ENCODE measurements at regions not wholly inside any gene's neighbourhood (a gene's known extent, or its start where the extent isn't known, plus 50 kb on each side); places are given as distances from the start of the nearest gene placed in this dataset.

DNA sequence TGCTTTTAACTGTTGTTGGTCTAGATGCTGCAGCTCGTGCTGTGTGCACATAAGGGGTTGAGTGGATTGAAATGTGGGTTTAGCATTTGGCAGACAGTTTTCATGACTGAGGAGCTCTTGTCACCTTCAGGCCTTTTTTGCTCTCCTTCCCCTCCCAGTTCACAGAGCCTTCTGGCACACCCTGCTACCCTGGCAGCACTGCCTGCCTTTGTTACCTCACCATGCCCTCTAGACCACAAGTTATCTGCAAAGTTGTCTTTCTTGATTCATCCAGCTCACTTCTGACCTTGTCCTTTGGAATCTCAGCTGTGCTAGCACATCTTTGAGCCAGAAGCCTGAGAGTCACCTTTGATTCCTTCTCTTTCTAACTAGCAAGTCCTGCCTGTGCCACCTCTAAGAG lies 348.9 kb upstream of the ZFP64 start:
- DNase-seq, result no peak

DNA sequence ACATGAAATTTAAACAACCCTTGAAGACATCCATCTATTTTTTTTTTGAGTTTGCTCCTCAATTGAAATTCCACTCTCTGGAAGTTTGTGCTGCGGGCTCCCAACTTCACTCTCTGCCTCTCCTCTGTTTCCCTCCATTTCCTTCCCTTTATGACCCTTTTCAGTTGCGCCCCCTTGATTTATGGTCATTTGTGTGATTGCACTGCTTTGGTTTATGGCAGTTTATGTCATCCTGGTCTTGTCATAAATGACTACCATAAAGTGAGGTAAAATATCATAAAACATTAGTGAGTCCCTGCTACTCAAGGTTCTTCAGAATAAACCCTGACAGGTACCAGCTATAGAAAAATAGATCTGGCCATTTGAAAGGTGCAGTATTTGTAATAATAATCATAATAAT lies 348.3 kb upstream of the ZFP64 start:
- no peak for DNase-seq

DNA sequence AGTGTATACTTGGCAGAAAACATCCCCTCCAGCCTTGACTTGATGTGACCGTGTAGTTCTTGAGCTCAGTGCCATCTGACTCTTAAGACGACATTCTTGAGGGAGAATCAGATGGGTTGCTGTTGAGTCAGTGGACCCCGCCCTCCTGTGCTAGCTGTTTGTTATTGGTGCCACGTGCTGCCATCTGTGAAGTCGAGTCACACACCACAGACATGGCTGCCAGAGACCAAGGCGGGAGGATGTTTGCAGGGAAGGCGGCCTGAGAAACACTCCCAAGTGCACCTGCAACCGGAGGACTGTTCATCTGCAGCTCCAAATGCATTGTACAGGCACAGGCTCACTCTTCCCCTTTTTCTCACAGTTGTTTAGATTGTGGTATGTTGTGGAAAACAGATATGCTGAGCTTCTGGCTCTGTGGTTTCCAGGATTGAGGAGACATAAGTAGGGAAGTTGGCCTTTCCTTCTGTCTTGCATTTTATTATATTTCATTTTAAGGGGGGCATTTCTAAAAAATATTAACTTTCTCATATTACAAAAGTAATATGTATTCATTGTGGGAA lies 345.3 kb upstream of the ZFP64 start:
- DNase-seq, result no peak

DNA sequence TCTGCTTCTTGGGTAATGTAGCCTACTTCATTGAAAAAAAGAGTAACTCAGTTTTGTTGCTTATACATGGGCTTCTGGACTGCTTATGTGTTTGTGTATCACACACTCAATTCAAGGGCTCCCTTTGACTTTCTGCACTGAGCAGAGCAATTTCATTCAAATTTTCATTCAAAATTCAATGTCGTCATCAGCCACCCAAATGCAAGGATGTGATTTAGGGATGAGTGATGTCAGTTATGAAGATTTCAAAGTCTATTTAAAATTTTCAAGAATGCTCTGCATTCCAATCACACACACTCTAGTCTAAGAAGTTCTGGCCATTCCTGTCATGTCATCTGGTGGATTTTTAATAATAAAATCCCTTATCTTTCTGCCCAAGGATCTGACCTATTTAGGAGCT lies 344.5 kb upstream of the ZFP64 start:
- DNase-seq, result no peak

DNA sequence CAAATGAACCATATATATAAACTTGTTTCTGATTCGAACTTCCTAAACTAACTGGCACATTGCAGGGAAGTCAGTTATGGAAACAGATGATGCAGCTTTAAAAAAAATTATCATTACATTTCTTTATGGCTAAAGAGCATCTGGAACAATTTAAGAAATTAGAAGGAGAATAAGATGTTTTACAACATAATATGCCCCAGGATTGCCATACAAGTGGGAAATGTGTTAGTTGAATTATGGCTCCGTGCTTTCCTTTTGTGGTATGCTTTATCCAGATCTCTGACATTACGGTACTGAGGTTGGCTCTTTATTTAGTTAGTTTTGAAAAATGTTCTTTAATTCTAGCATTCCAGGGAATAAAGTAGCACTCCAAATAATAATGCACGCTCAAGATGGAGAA lies 343.0 kb upstream of the ZFP64 start:
- no peak for DNase-seq

DNA sequence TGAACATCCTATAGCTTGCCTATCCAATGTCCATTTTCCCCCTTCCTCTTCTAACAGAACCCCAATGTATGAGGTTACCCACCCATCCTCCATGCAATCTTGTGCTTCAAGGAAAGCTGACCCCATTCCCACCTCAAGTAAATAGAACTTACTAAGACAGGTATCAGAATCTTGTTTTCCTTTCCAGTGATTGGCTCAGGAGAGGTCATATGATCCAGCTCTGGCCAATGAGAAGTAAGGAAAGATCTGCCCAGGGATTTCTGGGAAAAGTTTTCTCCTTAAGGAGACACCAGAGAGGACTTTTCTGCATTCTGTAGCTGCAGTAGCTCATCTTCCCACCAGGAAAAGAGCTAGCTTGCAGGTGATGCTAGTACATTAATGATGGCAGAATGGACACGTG lies 341.8 kb upstream of the ZFP64 start:
- no peak for DNase-seq

DNA sequence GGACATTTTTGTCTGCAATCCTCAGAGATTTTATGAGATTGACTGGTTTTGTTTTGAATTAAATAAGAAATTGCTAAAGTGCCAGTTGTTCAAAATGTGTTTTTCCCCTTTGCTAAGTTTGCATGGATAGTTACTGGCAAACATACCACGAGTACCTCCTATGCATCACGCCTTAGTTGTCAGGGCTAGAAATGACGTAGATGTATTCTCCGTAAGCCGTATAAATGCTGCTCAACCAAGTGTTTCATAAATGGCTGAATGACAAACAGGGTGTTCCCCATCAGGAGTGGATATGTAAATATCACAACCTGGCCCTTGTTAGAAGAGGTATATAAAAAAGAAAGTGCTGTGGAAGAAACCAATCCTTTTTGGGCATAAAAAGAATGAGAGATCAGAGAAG lies 341.1 kb upstream of the ZFP64 start:
- no peak for DNase-seq

DNA sequence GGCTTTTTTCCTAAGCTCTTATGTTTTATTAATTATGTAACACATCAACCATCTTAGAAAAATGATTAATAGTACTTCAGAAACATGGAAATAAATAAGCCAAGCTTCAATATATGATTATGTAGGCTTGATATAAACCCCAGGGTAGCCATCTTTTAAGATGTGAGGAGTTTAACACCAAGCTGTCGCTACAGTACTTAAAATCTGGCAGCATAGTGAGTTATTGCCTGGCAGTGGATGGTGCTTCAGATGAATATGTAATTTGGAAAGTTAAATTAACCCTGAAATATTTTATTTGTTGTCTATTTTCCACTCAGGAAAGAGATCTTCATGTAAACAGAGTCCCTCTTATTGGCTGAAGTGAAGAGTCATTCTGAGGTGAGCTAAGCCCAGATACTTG lies 339.0 kb upstream of the ZFP64 start:
- no peak for DNase-seq

DNA sequence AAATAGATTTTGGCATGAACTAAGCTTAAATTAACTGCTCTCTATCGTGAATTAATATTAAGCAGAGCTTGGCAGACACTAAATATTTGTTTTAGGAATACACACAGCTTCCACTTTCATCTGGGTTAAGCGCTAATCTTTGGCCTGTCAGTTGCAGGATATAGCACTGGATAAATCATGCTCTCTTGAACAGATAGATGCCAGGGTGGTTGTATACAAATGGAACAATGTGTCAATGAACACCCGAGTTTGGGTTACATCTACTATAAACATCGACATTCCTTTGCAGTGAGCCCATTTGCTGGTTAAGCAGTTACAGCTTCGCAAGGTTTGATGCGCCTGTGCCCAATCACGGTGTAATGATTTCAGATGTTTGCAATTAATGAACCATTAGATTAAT lies 338.2 kb upstream of the ZFP64 start:
- DNase-seq, result no peak

DNA sequence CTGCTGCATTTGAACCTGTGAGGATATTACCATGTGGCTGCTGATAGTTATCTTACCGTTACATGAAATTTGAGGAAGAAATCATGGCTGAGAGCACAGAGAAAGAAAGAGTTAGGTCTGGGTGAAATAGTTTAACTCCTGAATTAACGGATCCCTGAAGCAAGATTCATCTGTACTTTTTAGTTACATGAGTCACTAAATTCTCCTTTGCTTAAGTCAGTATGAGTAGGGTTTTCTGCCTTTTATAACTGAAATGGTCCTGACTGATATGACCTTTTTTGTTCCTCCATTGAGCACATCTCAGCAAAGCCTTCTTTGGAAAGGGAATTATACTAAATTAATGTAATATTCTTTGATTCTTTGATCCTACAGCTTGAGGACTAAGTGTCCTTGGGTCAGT lies 333.3 kb upstream of the ZFP64 start:
- no peak for DNase-seq

DNA sequence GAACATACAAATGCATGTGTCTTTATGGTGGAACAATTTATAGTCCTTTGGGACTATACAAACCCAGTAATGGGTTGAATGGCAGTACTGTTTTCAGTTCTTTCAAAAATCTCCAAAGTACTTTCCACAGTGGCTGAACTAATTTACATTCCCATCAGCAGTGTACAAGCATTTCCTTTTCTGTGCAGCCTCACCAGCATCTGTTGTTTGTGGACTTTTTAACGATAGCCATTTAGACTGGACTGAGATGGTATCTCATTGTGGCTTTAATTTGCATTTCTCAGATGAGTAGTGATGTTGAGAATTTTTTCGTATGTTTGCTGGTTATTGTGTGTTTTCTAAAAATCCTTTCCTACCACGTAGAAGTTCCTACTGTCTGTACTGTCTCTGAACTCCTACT lies 327.2 kb upstream of the ZFP64 start:
- no peak for DNase-seq

DNA sequence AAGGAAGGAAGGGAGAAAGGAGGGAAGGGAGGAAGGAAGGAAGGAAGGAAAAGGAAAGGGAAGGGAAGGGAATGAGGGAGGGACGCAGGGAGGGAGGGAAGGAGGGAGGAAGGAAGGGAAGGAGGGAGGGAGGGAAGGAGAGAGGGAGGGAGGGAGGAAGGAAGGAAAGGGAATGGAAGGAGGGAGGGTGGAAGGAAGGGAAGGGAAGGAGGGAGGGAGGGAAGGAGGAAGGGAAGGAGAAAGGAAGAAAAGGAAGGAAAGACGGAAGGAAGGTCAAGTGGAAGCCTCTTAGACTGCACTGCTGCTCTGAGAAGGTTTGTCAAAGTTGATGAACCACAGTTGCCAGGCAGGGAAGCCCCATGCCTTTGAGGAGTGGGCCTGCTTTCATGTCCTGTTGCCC lies 324.3 kb upstream of the ZFP64 start:
- DNase-seq, result no peak

DNA sequence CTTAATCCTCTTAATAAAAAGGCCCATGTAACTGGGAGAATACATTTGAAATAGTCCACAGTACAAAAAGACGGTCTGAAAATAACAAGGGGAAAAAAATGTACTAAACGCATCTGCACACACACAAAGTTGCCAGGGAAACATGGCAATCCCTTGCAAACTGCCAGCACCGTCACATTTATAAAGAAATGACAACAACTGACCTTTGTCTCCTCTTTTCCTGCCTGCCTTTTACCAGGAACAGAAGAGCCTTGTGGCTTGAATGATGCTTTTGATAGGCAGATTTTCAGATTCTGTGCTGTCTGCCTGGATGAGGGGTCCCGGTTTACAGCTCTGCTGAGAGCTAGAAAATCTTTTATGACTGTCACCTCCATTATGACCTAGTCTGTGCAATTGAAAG lies 308.6 kb upstream of the ZFP64 start:
- no peak for DNase-seq

DNA sequence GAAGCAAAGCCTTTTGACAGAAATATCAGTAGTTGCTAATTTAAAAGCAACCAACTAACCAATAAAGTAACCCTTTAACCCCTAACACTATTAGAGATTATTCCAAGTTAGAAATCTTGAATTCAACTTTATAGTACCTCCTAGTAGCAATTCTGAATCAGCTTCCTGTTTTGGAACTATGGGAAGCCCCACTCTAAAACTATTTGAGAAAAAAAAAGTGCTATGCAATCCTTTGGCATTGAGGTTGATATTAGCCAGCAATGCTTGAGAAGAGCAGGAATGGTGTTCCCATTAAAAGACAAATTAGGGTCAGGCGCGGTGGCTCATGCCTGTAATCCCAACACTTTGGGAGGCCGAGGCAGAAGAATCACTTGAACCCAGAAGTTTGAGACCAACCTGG lies 306.2 kb upstream of the ZFP64 start:
- no peak for DNase-seq

DNA sequence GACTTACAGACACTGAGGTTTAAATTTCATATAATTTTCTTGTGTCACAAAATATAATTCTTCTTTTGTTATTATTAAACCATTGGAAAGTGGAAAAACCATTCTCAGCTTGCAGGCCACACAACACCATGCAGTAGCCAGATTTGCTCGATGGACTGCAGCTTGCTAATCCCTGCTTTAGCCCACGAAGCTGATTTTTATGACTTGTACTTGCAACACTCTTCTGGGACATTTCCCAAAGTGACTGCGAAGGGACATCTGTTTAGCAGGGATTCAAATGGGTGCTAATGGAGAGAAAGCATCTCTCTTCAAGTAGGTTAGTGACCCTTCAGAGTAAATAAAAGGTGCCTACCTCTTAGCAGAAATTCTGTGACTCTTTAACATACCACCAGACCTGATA lies 304.6 kb upstream of the ZFP64 start:
- DNase-seq, result no peak

DNA sequence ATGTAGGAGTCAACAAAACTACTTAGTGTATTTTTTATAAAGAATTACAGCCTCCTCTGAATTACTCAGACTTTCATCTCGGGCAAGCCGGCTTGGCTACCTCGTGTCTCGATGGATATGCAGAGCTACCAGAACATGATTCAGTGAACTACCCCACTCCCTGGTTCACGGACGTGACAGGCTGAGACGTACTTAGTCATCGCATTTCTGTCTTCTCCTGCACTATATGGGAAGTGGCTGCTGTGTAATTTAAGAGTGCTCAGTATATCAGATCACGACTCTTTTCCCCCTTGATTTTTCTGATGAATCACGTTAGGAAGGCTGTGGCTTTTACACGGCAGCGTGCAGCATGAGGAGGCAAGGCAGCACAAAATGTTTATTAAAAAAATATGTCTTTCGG lies 302.7 kb upstream of the ZFP64 start:
- DNase-seq, result no peak

DNA sequence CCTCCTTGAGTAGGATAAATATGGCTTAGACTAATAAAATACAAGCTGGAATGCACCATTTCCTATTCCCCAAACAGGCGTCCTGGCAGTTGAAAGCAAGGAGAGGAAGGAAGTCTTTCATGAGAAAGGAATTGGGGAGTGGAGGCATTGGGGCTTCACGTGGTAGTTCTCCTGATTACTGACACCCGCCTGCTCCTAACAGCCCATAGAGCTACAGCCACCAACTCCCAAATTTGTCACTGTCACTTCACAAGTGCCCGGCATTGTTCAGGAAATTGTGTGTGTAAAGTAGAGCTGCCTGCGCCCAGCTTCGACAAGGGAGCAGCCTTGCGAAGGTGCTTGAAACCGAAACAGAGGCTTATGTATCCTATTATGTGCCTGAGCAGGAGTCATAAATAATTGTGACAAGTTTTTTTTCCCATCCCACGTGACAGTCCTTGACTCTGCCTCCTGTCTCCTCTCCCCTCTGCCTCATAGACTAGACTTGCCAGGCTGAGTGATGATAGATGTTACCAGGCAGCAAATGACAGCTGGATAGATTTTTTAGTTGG lies 301.7 kb upstream of the ZFP64 start:
- peak; percentile 60 for DNase-seq

DNA sequence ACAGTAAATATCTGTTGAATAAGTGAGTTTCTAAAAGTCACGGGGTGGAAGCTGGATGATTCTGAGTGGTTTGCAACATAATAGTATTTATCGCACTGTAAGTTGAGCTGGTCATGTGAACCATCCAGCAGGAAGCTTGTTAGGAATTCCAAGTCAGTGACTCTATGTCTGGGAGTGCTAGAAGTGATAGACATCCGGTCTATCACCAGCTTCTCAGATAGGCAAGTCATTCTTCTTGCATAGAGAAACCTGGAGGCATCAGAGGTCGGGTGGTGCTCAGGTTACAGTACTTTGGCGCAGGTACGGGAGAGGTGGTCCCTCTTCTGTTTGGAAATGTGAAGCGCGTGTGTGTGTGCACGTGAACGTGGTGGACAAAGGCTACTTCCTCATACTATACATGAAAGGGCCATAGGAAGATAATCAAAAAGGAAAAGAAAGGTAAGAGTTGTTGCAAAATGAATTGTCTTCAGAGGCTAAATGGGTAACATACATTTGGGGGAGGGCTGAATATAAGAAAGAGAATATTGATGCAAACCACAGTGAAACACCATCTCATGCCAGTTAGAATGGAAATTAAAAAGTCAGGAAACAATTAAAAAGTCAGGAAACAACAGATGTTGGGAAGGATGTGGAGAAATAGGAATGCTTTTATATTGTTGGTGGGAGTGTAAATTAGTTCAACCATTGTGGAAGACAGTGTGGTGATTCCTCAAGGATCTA lies 299.3 kb upstream of the ZFP64 start:
- no peak for DNase-seq

DNA sequence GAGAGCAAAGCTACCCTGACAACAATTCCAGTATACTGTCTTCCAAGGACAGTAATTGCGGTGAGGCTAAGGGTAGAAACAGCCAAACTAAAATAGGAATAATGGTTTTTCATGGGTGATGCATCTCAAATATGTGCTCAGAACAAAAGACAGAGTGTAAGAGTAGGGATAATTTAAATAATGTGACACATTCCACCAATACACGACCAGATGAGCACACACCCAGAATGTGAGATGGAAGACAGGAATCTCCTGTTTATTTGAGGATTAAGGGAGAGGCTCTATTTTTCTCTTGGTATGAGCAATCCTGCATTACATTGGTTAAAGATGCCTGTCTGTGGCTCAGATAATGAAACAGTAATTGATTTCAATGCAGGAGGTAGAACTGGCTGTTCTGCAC lies 292.9 kb upstream of the ZFP64 start:
- no peak for DNase-seq

DNA sequence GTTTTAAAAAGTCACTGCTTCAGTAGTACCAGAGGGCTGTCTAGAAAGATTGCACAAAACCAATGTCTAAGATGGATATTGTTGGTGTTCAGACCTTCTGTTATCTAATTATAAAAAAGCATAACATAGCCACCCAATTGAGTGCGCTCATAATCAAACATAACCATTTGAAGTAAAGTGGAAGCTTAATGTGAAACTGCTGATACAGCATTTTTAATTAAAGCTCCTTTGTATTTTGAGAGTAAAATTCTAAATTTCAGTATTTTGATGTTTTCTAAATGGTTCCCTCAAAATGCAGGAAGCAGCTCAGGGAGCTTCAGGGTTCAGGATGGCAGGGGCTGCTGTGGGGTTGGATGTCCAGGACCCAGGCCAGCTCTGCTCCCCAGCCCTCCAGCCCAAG lies 291.8 kb upstream of the ZFP64 start:
- no peak for DNase-seq

DNA sequence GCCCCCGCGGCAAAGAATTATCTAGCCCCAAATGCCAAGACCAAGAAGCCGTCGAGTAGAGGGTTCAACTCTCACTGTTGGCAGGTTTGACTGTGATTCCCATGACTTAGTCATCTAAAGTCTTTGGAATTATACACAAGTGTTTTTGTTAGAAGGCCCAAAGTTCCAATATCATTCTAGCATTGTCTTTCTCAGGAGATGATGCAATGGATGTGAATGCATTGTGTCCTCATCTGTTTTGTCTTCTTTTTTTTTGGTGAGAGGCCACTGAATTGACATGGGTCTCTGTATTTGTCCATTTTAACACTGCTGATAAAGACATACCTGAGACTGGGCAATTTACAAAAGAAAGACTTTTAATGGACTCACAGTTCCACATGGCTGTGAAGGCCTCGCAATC lies 290.5 kb upstream of the ZFP64 start:
- no peak for DNase-seq

DNA sequence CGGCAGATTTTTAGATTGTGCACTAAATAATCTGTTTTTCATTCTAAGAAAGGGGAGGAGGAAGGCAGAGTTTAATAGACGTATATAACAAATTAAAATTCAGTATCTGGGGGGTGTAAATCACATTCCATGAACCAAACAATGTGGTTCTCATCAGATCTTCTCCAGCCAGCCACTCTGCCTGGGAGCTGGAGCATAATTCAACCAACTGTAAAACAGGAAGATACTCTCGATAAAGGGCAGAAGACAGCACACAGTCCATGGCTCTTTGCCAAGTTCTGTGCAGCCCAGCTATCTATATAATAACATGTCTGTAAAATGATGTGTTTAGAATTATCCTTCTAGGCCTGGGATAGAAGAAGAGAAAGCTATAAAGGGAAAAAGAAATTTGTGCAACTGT lies 289.9 kb upstream of the ZFP64 start:
- no peak for DNase-seq

DNA sequence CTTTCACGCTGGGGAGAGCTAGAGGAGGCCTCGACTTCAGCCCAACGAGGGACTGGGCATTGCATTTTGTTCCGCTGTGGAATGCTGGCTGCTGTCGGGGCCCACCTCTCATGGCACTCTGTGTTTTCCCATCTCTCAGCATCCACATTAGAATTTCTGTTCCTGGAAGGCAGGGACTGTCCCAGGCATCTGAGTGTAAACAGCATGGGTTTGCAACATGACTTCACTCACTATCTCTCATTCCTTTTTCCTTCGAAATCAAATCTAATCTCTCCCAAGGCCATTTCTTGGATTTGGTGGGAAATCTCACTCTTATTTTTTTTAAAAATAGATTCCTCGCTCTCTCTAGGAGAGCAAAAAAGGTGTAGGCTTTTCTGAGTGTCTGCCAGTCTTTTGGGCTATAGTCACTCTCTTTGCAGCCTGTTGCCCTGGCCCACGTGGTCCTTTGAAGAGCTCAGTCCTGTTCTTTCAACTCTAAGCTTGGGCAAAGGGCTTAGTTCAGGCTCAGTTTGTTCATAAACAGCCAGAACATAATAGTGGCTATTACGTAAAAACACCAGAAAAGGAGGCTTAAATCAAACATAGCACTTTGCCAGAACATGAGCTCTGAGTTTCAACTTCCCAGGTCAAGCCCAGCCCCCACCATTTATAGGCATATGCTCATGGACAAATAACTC lies 284.6 kb upstream of the ZFP64 start:
- no peak for DNase-seq

DNA sequence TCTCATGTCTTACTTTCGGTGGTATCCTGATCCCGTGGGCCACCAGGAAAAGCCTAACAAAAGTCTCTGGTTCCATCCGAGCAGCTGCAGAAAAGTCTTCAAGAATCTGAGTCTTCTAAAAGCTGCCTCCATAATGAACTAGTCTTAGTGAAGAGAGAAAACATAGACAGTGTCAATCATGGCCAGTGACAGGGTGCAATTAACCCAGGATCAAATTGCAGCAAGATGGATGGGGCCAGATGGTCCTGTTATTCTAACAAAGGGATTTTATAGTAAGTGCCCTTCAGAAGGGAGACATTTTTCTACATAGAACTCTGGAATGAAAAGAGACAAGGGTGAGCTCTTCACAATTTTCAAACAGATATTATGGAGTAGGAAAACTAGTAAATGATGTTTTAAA lies 281.6 kb upstream of the ZFP64 start:
- DNase-seq, result no peak

DNA sequence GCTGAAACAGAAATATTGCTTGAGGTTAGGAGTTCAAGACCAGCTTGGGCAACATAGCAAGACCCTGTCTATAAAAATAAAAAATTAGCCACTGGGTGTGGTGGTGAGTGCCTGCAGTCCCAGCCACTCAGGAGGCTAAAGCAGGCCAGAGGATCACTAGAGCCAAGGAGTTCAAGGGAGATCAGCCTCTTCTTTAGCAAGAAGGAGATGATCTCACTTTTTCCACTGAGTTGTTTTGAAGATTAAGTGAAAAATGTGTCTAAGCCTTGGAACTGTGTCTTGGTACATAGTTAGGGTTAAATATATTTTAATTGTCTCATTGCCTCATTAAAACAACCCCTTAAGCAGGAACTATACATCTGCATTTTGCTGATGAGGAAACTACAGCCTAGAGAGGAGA lies 279.0 kb upstream of the ZFP64 start:
- DNase-seq, result no peak
